ENCODE measurements at regions not wholly inside any gene's neighbourhood (a gene's known extent, or its start where the extent isn't known, plus 50 kb on each side); places are given as distances from the start of the nearest gene placed in this dataset.

- Histone ChIP-seq H3K9me3 (no peaks in the 10 kb centered on the region), H3F3A (replicated peaks; ENCODE audit: insufficient read depth) (no peaks in the 10 kb centered on the region), H3K4me3 (ENCODE audit: low read depth in 2 of 2, low read length in 1 of 2) (no peak overlapping the region), H3K4me2 (no peak overlapping the region), H3K27me3 (ENCODE audit: insufficient read depth) (no peaks in the 10 kb centered on the region), H3K27ac (ENCODE audit: low read depth in 2 of 2, low read length in 1 of 2) (no peak overlapping the region), H3K36me3 (replicated peaks in 1 of 2; ENCODE audit: control insufficient read depth in 1 of 2, insufficient read depth in 2 of 2, low read length in 1 of 2) (no peaks in the 10 kb centered on the region), H3K9me2 (no peaks in the 10 kb centered on the region), H2AFZ (ENCODE audit: low read depth) (no peak overlapping the region), H4K20me1 (ENCODE audit: insufficient read depth) (no peaks in the 10 kb centered on the region), H3K4me1 (ENCODE audit: control insufficient read depth in 1 of 2, insufficient read depth in 2 of 2, low read depth in 1 of 2, low read length in 1 of 2) (peaks cover 0 to 14% of the 10 kb centered on the region in 2 experiments; a peak in 2 of 4 replicates), H3K79me2 (ENCODE audit: insufficient read depth) (no peaks in the 10 kb centered on the region), H3K9ac (no peak overlapping the region)
- POLR2A ChIA-PET, result no interaction called here
- DNase-seq, result no peak
- WGBS (ENCODE audit: low lambda C conversion rate), result 98% methylated on average over 4 of the region's 4 CpGs
- TF ChIP-seq FOSL2 (IDR thresholded peaks at IDR 0.05; ENCODE audit: borderline replicate concordance, low read depth) (no peak), TCF12 (IDR thresholded peaks at IDR 0.05) (no peak), EP300 (IDR thresholded peaks at IDR 0.05; ENCODE audit: borderline replicate concordance in 1 of 2, low read depth in 1 of 2, low read length in 1 of 2) (no peak), SMC3 (IDR thresholded peaks at IDR 0.05; ENCODE audit: low read depth, low read length) (no peak), JUND (IDR thresholded peaks at IDR 0.05) (no peak), RCOR1 (IDR thresholded peaks at IDR 0.05; ENCODE audit: low read length) (no peak), TAF1 (IDR thresholded peaks at IDR 0.05; ENCODE audit: borderline replicate concordance, low read depth, low read length) (no peak), TEAD4 (IDR thresholded peaks at IDR 0.05; ENCODE audit: borderline replicate concordance, insufficient read depth) (no peak), FOXM1 (IDR thresholded peaks at IDR 0.05; ENCODE audit: low read depth) (no peak), GABPA (IDR thresholded peaks at IDR 0.05; ENCODE audit: low read depth) (no peak), REST (IDR thresholded peaks at IDR 0.05; ENCODE audit: low read depth, low read length) (no peak), USF2 (IDR thresholded peaks at IDR 0.05; ENCODE audit: borderline replicate concordance, low read depth, low read length) (no peak), PBX3 (IDR thresholded peaks at IDR 0.05) (no peak), NFIC (IDR thresholded peaks at IDR 0.05; ENCODE audit: borderline replicate concordance) (no peak), RAD21 (IDR thresholded peaks at IDR 0.05; ENCODE audit: low read length) (no peak), POLR2AphosphoS5 (IDR thresholded peaks at IDR 0.05; ENCODE audit: low read depth, low read length) (no peak)
- CTCF ChIA-PET, result interaction anchor here (1.8 kb wide), 1 partner anchor 17 kb away, joined by 7 read pairs; no protein-coding TSS in a partner anchor
Observed at GRCh38 chr11:128189823-128190222, 397.5 kb downstream of the ETS1 start.

Data from SK-N-SH (cell line).